IMR-90 (cell line): ENCODE measurements at regions not wholly inside any gene's neighbourhood (a gene's known extent, or its start where the extent isn't known, plus 50 kb on each side); places are given as distances from the start of the nearest gene placed in this dataset.
A peak's percentile ranks its signal among the peaks of the same experiment; 100 is the strongest.

Source experiments
- ATAC-seq: fragments of 200-7000 bp; cut with Tn5 transposase; 2 replicates; pipeline ENCODE4 v1.9.1; 2020; ENCODE audit warnings: low read depth, mild to moderate bottlenecking, moderate library complexity
- BruUV-seq: library from RNA; stranded (reverse); fragments of 400-500 nt; replicated peaks from 2 replicates; lab custom pipeline; 2021; lab: Mats Ljungman, UMichigan
- CTCF ChIA-PET: fragments of 300-600 bp; formaldehyde crosslinking; extraction: SDS; loops from one replicate; lab custom pipeline; 2021; ENCODE audit warnings: antibody characterized with exemption; lab: Yijun Ruan, JAX
- POLR2A ChIA-PET: fragments of 300-600 bp; sonication (Branson Sonifier 250); formaldehyde crosslinking; loops from one replicate; lab custom pipeline; 2022; ENCODE audit warnings: antibody characterized with exemption; ENCODE audit not compliant: unreplicated experiment; lab: Charles Lee
- DNase-seq: peaks from one replicate; pipeline ENCODE4 v3.0.0; 2013
- H2AFZ ChIP-seq: replicated peaks from 2 replicates; pipeline ENCODE3; 2013; ENCODE audit warnings: low read length, mild to moderate bottlenecking; ENCODE audit not compliant: poor library complexity
- H2AK5ac ChIP-seq: 2 replicates; pipeline ENCODE4 v1.6.1; 2013; ENCODE audit warnings: low read depth, low read length, inconsistent platforms
- H2AK9ac ChIP-seq: replicated peaks from 2 replicates; pipeline ENCODE3; 2013; ENCODE audit warnings: mild to moderate bottlenecking, low read depth, low read length, moderate library complexity; ENCODE audit not compliant: poor library complexity
- H2BK120ac ChIP-seq: 2 replicates; pipeline ENCODE4 v1.6.1; 2013; ENCODE audit warnings: low read depth, low read length, inconsistent platforms
- H2BK15ac ChIP-seq: 3 replicates; pipeline ENCODE4 v1.6.1; 2013; ENCODE audit warnings: low read depth, low read length, inconsistent platforms
- H2BK20ac ChIP-seq: 2 replicates; pipeline ENCODE4 v1.6.1; 2013; ENCODE audit warnings: low read depth, mild to moderate bottlenecking, inconsistent platforms, low read length, moderate library complexity
- H2BK5ac ChIP-seq: 2 replicates; pipeline ENCODE4 v1.6.1; 2013; ENCODE audit warnings: mild to moderate bottlenecking, low read depth, low read length, inconsistent platforms; ENCODE audit not compliant: poor library complexity, severe bottlenecking
- H3K14ac ChIP-seq: replicated peaks from 2 replicates; pipeline ENCODE4 v1.6.1; 2013; ENCODE audit warnings: low read depth, low read length, inconsistent platforms
- H3K18ac ChIP-seq: 2 replicates; pipeline ENCODE4 v1.6.1; 2013; ENCODE audit warnings: low read depth, low read length, control low read depth
- H3K23ac ChIP-seq: 2 replicates; pipeline ENCODE4 v1.6.1; 2013; ENCODE audit warnings: low read depth, low read length, inconsistent platforms
- H3K27ac ChIP-seq: 2 replicates; pipeline ENCODE4 v1.5.1; 2013; ENCODE audit warnings: mild to moderate bottlenecking, control low read depth, low read length; ENCODE audit not compliant: insufficient read depth
- H3K27me3 ChIP-seq: 2 replicates; pipeline ENCODE4 v1.6.1; 2013; ENCODE audit warnings: low read length; ENCODE audit not compliant: control insufficient read depth, insufficient read depth
- H3K36me3 ChIP-seq: 2 replicates; pipeline ENCODE4 v1.6.1; 2013; ENCODE audit warnings: low read length, mixed read lengths; ENCODE audit not compliant: control insufficient read depth, insufficient read depth
- H3K4ac ChIP-seq: 2 replicates; pipeline ENCODE4 v1.6.1; 2013; ENCODE audit warnings: low read depth, low read length, inconsistent platforms
- H3K4me1 ChIP-seq: 2 replicates; pipeline ENCODE4 v1.6.1; 2013; ENCODE audit warnings: low read length, mixed read lengths; ENCODE audit not compliant: control insufficient read depth, insufficient read depth
- H3K4me2 ChIP-seq: 2 replicates; pipeline ENCODE4 v1.6.1; 2013; ENCODE audit warnings: low read depth, mild to moderate bottlenecking, control low read depth, low read length, moderate library complexity
- H3K4me3 ChIP-seq: 2 replicates; pipeline ENCODE4 v1.5.1; 2013; ENCODE audit warnings: low read depth, mild to moderate bottlenecking, control low read depth, low read length, moderate library complexity; ENCODE audit not compliant: insufficient read depth
- H3K56ac ChIP-seq: 2 replicates; pipeline ENCODE4 v1.6.1; 2013; ENCODE audit warnings: low read length, inconsistent platforms; ENCODE audit not compliant: insufficient read depth; ENCODE audit errors: extremely low read depth
- H3K79me1 ChIP-seq, 2 experiments: 2 replicates each; pipeline ENCODE4 v1.6.1; 2013; ENCODE audit warnings: low read length in 2 of 2, inconsistent platforms in 1 of 2, low read depth in 1 of 2
- H3K9ac ChIP-seq: 2 replicates; pipeline ENCODE4 v1.6.1; 2013; ENCODE audit warnings: low read depth, low read length, control low read depth
- H3K9me1 ChIP-seq: 2 replicates; pipeline ENCODE4 v1.6.1; 2013; ENCODE audit warnings: low read length, inconsistent platforms; ENCODE audit not compliant: insufficient read depth
- H3K9me3 ChIP-seq: 2 replicates; pipeline ENCODE4 v1.6.1; 2013; ENCODE audit warnings: low read length; ENCODE audit not compliant: control insufficient read depth, insufficient read depth
- H4K20me1 ChIP-seq: 2 replicates; pipeline ENCODE4 v1.6.1; 2013; ENCODE audit warnings: low read length, inconsistent platforms; ENCODE audit not compliant: insufficient read depth
- H4K5ac ChIP-seq: 2 replicates; pipeline ENCODE4 v1.6.1; 2013; ENCODE audit warnings: mild to moderate bottlenecking, low read depth, low read length, control low read depth
- H4K8ac ChIP-seq, 2 experiments: 2 replicates each; pipeline ENCODE4 v1.6.1; 2013; ENCODE audit warnings: low read depth in 2 of 2, low read length in 2 of 2, control low read depth in 1 of 2, inconsistent platforms in 1 of 2
- H4K91ac ChIP-seq: 2 replicates; pipeline ENCODE4 v1.6.1; 2013; ENCODE audit warnings: low read depth, low read length, inconsistent platforms; ENCODE audit not compliant: insufficient read depth
- BHLHE40 ChIP-seq: fragments of 150-350 bp; IDR thresholded peaks from 2 replicates; pipeline ENCODE4 v1.6.1; 2016; ENCODE audit warnings: mild to moderate bottlenecking, low read depth, low read length
- CEBPB ChIP-seq: IDR thresholded peaks from 2 replicates; pipeline ENCODE4 v1.6.1; 2012; ENCODE audit warnings: low read depth, low read length, improper control_type of control experiment
- NFE2L2 ChIP-seq: fragments of 150-350 bp; IDR thresholded peaks from 2 replicates; pipeline ENCODE4 v1.6.1; 2016; ENCODE audit warnings: low read depth, mild to moderate bottlenecking, low read length
- POLR2A ChIP-seq: IDR thresholded peaks from 2 replicates; pipeline ENCODE4 v1.6.1; 2012; ENCODE audit warnings: mild to moderate bottlenecking, low read depth, low read length
- RAD21 ChIP-seq: IDR thresholded peaks from 2 replicates; pipeline ENCODE4 v1.6.1; 2012; ENCODE audit warnings: low read length, improper control_type of control experiment
- RCOR1 ChIP-seq: IDR thresholded peaks from 2 replicates; pipeline ENCODE4 v1.6.1; 2012; ENCODE audit warnings: mild to moderate bottlenecking, low read length, improper control_type of control experiment; ENCODE audit not compliant: insufficient replicate concordance
- WGBS, 2 experiments: methylation state at CpG; one replicate each; pipeline versions ENCODE4 v1.1.5 to v1.1.7; 2013; ENCODE audit warnings: missing lambda C conversion rate in 2 of 2; ENCODE audit not compliant: insufficient read length in 1 of 2; ENCODE audit errors: extremely low coverage in 2 of 2; 5-methylcytosine and 5-hydroxymethylcytosine counted together
- dilution Hi-C: fragments of 300-500 bp; cut with HindIII; formaldehyde crosslinking; loops from one replicate; pipeline ENCODE4 v1.14.3; 2018; ENCODE audit warnings: low sequenced_read_pairs; ENCODE audit not compliant: unreplicated experiment
- in situ Hi-C: fragments of 300-500 bp; cut with MboI; formaldehyde crosslinking; loops from 3 replicates; pipeline ENCODE4 v1.14.3; 2019; ENCODE audit warnings: low sequenced_read_pairs, inconsistent platforms, mixed read lengths
- intact Hi-C: fragments of 100-400 bp; cut with micrococcal nuclease; formaldehyde crosslinking; loops from 2 replicates; pipeline ENCODE4 v1.10.0; 2022
- TF ChIP-seq, protein P1 (sequence below): fragments of 150-350 bp; IDR thresholded peaks from 2 replicates; pipeline ENCODE4 v1.6.1; 2016; ENCODE audit warnings: low read depth, mild to moderate bottlenecking, low read length, moderate library complexity, borderline replicate concordance

DNA sequence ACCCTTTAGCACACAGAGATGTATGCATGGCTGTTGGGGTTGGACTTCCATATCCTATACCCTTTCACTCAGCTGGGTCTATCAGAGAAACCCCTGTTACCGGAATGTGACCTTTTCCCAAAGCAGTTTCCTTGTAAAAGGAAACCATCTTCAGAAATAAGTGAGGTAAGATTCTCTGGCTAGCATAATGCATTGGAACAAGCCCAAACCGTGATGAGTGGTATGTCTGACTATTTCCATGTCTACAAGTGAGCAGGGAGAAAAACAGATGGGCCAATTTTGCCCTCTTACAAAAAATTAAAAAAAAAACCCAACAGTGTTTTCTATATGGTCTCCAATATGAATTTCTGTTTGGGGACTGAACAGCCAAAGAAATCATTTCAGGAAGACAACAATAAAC, 283.9 kb downstream of the SMARCA1 start:
- intact Hi-C loops (no loop called here), dilution Hi-C loops (no loop called here), in situ Hi-C loops (no loop called here)
- no peak overlapping the region for H3K4me2 ChIP-seq
- H3K23ac ChIP-seq = no peak overlapping the region
- no TSS peak for BruUV-seq
- no peak for TF ChIP-seq RAD21
- TF ChIP-seq, protein P1, sequence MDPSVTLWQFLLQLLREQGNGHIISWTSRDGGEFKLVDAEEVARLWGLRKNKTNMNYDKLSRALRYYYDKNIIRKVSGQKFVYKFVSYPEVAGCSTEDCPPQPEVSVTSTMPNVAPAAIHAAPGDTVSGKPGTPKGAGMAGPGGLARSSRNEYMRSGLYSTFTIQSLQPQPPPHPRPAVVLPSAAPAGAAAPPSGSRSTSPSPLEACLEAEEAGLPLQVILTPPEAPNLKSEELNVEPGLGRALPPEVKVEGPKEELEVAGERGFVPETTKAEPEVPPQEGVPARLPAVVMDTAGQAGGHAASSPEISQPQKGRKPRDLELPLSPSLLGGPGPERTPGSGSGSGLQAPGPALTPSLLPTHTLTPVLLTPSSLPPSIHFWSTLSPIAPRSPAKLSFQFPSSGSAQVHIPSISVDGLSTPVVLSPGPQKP = no peak
- no peak for TF ChIP-seq RCOR1
- TF ChIP-seq BHLHE40 = no peak
- TF ChIP-seq POLR2A = no peak
- no peak for TF ChIP-seq NFE2L2
- TF ChIP-seq CEBPB = no peak
- no peak overlapping the region for H3K27ac ChIP-seq
- H4K91ac ChIP-seq = no peak overlapping the region
- H3K36me3 ChIP-seq = no peaks in the 10 kb centered on the region
- ChIA-PET CTCF (no interaction called here), POLR2A (no interaction called here)
- no peak overlapping the region for H2AK5ac ChIP-seq
- no peak overlapping the region for H3K9ac ChIP-seq
- peak; percentile 1 for DNase-seq
- no peaks in the 10 kb centered on the region for H4K20me1 ChIP-seq
- H3K9me1 ChIP-seq = no peaks in the 10 kb centered on the region
- no peak overlapping the region for H2BK20ac ChIP-seq
- H2AK9ac ChIP-seq = no peak overlapping the region
- no peak overlapping the region for H2AFZ ChIP-seq
- no peak overlapping the region for H3K4me3 ChIP-seq
- H2BK120ac ChIP-seq = no peak overlapping the region
- no peaks in the 10 kb centered on the region for H3K27me3 ChIP-seq
- no peak overlapping the region for H3K56ac ChIP-seq
- no peak for ATAC-seq
- no CpG with 5 or more reads among the region's 2 CpGs for WGBS, 2 experiments
- H4K8ac ChIP-seq = no peak overlapping the region
- H3K4me1 ChIP-seq = no peaks in the 10 kb centered on the region
- no peak overlapping the region for H3K14ac ChIP-seq
- no peaks in the 10 kb centered on the region for H3K79me1 ChIP-seq
- H3K18ac ChIP-seq = no peak overlapping the region
- no peaks in the 10 kb centered on the region for H3K9me3 ChIP-seq
- no peak overlapping the region for H2BK15ac ChIP-seq
- no peak overlapping the region for H2BK5ac ChIP-seq
- no peak overlapping the region for H4K5ac ChIP-seq
- H3K4ac ChIP-seq = no peak overlapping the region
